ENCODE measurements at regions not wholly inside any gene's neighbourhood (a gene's known extent, or its start where the extent isn't known, plus 50 kb on each side); places are given as distances from the start of the nearest gene placed in this dataset.

DNA sequence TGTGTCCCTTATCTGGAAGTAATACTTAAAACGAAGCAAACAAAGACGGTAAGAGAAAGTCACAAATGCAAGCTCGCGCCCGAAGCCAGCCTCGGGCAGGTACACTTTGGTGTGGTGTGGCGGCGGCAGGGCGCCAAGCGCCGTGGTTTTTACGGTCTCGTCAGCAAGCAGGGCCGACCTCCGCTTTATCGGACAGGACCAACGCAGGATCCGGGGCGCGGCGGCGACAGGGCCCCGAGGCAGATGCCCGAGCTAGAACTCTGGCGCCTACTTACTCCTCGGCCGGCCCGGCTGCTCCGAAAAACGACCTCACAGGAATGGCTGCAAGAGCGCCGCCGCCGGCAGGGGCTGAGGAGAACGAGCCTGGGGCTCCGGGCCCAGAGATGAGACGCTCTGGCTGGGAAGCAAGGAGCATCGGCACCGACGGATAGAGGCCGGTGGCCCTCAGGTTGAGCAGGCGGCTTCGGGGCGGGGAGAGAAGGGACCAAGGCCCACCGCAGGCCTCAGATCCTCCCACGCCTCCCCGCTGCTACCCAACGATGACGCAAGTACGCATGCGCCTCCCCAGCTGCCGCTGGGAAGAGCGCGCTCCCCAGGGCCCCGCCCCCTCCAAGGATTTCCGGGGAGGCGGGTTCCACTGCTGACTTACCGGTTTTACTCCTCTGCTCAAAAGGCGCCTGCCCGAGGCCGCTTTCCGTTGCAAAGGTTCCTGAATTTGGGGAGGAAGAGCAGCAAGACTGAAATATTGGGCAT, 60.6 kb downstream of the FAM217A start (continued):
- TF ChIP-seq BRF1 (IDR thresholded peaks at IDR 0.05; ENCODE audit: borderline replicate concordance, extremely low read depth, insufficient read length) (no peak), ASH1L (IDR thresholded peaks at IDR 0.05; ENCODE audit: borderline replicate concordance, low read depth, partially characterized antibody) (no peak), KDM2B (CRISPR knock-in tag; IDR thresholded peaks at IDR 0.05) (0 out of 2 replicates have a peak, but pooled peaks have one; percentile 76), CBX1 (IDR thresholded peaks at IDR 0.05; ENCODE audit: low read depth) (peak; percentile 68; the same call in 1 of the 2 replicates), KLF13 (tag; IDR thresholded peaks at IDR 0.05; ENCODE audit: borderline replicate concordance, low read depth) (peak; percentile 93), HOXB6 (CRISPR knock-in tag; IDR thresholded peaks at IDR 0.05; ENCODE audit: borderline replicate concordance) (no peak), OTX1 (CRISPR knock-in tag; IDR thresholded peaks at IDR 0.05) (0 out of 2 replicates have a peak, but pooled peaks have one; percentile 48), DMBX1 (CRISPR knock-in tag; IDR thresholded peaks at IDR 0.05; ENCODE audit: borderline replicate concordance) (peak; percentile 61), NBN (IDR thresholded peaks at IDR 0.05; ENCODE audit: low read depth) (peak; percentile 87; the same call in 1 of the 2 replicates), FOXP1 (CRISPR knock-in tag; IDR thresholded peaks at IDR 0.05) (peak; percentile 83), SMAD2 (IDR thresholded peaks at IDR 0.05; ENCODE audit: low read depth, low read length) (no peak), E2F3 (CRISPR knock-in tag; IDR thresholded peaks at IDR 0.05) (0 out of 2 replicates have a peak, but pooled peaks have one; percentile 23), NFRKB (IDR thresholded peaks at IDR 0.05; ENCODE audit: low read depth) (peak; percentile 77), ZZZ3 (IDR thresholded peaks at IDR 0.05) (peak; percentile 88), ZNF445 (CRISPR knock-in tag; IDR thresholded peaks at IDR 0.05; ENCODE audit: low read depth) (no peak), TBL1XR1 (IDR thresholded peaks at IDR 0.05; ENCODE audit: low read length in 2 of 2) (no peak; a peak in 1 of 4 replicates), NFE2L1 (tag; IDR thresholded peaks at IDR 0.05; ENCODE audit: borderline replicate concordance, low read depth) (no peak), NEUROD1 (IDR thresholded peaks at IDR 0.05; ENCODE audit: borderline replicate concordance, low read depth, low read length, partially characterized antibody) (no peak), TSC22D4 (tag; IDR thresholded peaks at IDR 0.05) (no peak), NCOA6 (IDR thresholded peaks at IDR 0.05) (no peak), ARID1B (IDR thresholded peaks at IDR 0.05) (peak; percentile 64; the same call in 1 of the 2 replicates), SMARCA4 (IDR thresholded peaks at IDR 0.05) (no peak), TAF15 (IDR thresholded peaks at IDR 0.05; ENCODE audit: low read depth, low read length) (no peak), RBM17 (IDR thresholded peaks at IDR 0.05; ENCODE audit: borderline replicate concordance, low read depth, low read length) (no peak), CXXC5 (CRISPR knock-in tag; IDR thresholded peaks at IDR 0.05) (peak; percentile 90), XRCC3 (IDR thresholded peaks at IDR 0.05) (no peak), CBFB (CRISPR knock-in tag; IDR thresholded peaks at IDR 0.05) (peak; percentile 93)
- TF ChIP-seq, protein P1, sequence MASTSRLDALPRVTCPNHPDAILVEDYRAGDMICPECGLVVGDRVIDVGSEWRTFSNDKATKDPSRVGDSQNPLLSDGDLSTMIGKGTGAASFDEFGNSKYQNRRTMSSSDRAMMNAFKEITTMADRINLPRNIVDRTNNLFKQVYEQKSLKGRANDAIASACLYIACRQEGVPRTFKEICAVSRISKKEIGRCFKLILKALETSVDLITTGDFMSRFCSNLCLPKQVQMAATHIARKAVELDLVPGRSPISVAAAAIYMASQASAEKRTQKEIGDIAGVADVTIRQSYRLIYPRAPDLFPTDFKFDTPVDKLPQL (IDR thresholded peaks at IDR 0.05; ENCODE audit: extremely low read depth, insufficient read length), result peak; percentile 39
